ENCODE measurements at regions not wholly inside any gene's neighbourhood (a gene's known extent, or its start where the extent isn't known, plus 50 kb on each side); places are given as distances from the start of the nearest gene placed in this dataset.

DNA sequence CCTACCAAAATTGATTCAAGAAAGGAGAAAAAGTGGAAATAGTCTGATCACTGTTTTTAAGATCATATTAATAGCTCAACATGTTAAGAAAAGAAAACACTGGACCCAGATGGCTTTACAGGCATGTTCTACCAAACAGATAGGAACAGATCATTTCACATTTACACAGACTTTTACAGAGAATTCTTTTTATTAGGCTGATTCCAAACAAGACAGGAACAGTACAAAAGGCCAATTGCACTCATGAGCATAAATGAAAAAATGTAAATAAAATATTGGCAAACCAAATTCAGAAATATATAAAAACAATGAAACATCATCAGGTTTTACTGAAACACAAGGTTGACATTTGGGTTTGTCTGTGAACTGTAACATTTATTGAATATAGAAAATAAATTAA is 106.5 kb downstream of the WNT5A start:
- no peak overlapping the region for H2AFZ ChIP-seq (ENCODE audit: insufficient read depth, low read length, poor library complexity)
- H3K4ac ChIP-seq (ENCODE audit: low read depth, low read length): no peak overlapping the region
- no peak overlapping the region for H3K4me2 ChIP-seq (ENCODE audit: low read length)
- H3K9me3 ChIP-seq (ENCODE audit: insufficient read depth, low read depth, low read length): no peaks in the 10 kb centered on the region
- H3K23ac ChIP-seq (ENCODE audit: low read length): no peak overlapping the region
- H3K18ac ChIP-seq (ENCODE audit: low read length): no peak overlapping the region
- H2BK120ac ChIP-seq (ENCODE audit: insufficient read depth, low read length, poor library complexity): no peak overlapping the region
- no peak overlapping the region for H3K4me3 ChIP-seq (ENCODE audit: low read depth, low read length)
- H3K79me1 ChIP-seq (ENCODE audit: low read length): no peaks in the 10 kb centered on the region
- H3K27me3 ChIP-seq (ENCODE audit: insufficient read depth, low read length): no peaks in the 10 kb centered on the region
- DNase-seq: no peak
- no peak overlapping the region for H3K27ac ChIP-seq (ENCODE audit: low read depth, low read length)
- H2AK5ac ChIP-seq (ENCODE audit: low read length): no peak overlapping the region
- no peak overlapping the region for H2BK12ac ChIP-seq (ENCODE audit: low read length)
- H3K79me2 ChIP-seq (ENCODE audit: control insufficient read depth, insufficient read depth, low read length, poor library complexity): no peaks in the 10 kb centered on the region
- no peak overlapping the region for H4K12ac ChIP-seq (ENCODE audit: low read depth, low read length)
- H4K8ac ChIP-seq (ENCODE audit: low read depth, low read length): no peak overlapping the region
- no peak overlapping the region for H4K91ac ChIP-seq (ENCODE audit: low read depth, low read length)
- H3K4me1 ChIP-seq (ENCODE audit: control insufficient read depth in 1 of 2, insufficient read depth in 2 of 2, low read length in 2 of 2): peaks cover 3 to 5% of the 10 kb centered on the region in 2 experiments
- no peak overlapping the region for H2BK5ac ChIP-seq (ENCODE audit: low read depth, low read length, poor library complexity)
- no peak overlapping the region for H3K14ac ChIP-seq (ENCODE audit: low read length)
- H3K36me3 ChIP-seq (ENCODE audit: control insufficient read depth in 1 of 2, insufficient read depth in 2 of 2, low read length in 2 of 2): no peaks in the 10 kb centered on the region
- H3K9ac ChIP-seq (ENCODE audit: low read length): no peak overlapping the region

GRCh38 chr3:55376753-55377347 is 110.3 kb downstream of the WNT5A start:
- Histone ChIP-seq H3K23ac (ENCODE audit: low read length) (no peak overlapping the region), H4K8ac (ENCODE audit: low read depth, low read length) (no peak overlapping the region), H3K14ac (ENCODE audit: low read length) (no peak overlapping the region), H3K9ac (ENCODE audit: low read length) (no peak overlapping the region), H3K4me3 (ENCODE audit: low read depth, low read length) (no peak overlapping the region), H3K18ac (ENCODE audit: low read length) (no peak overlapping the region), H2BK120ac (ENCODE audit: insufficient read depth, low read length, poor library complexity) (no peak overlapping the region), H3K9me3 (ENCODE audit: insufficient read depth, low read depth, low read length) (no peaks in the 10 kb centered on the region), H3K4me2 (ENCODE audit: low read length) (no peak overlapping the region), H3K27ac (ENCODE audit: low read depth, low read length) (no peak overlapping the region), H4K91ac (ENCODE audit: low read depth, low read length) (no peak overlapping the region), H2BK12ac (ENCODE audit: low read length) (no peak overlapping the region), H3K27me3 (ENCODE audit: insufficient read depth, low read length) (no peaks in the 10 kb centered on the region), H2BK5ac (ENCODE audit: low read depth, low read length, poor library complexity) (no peak overlapping the region), H3K79me1 (ENCODE audit: low read length) (no peaks in the 10 kb centered on the region), H3K36me3 (ENCODE audit: control insufficient read depth in 1 of 2, insufficient read depth in 2 of 2, low read length in 2 of 2) (no peaks in the 10 kb centered on the region), H4K12ac (ENCODE audit: low read depth, low read length) (no peak overlapping the region), H3K79me2 (ENCODE audit: control insufficient read depth, insufficient read depth, low read length, poor library complexity) (no peaks in the 10 kb centered on the region), H2AFZ (ENCODE audit: insufficient read depth, low read length, poor library complexity) (no peak overlapping the region), H3K4me1 (ENCODE audit: control insufficient read depth in 1 of 2, insufficient read depth in 2 of 2, low read length in 2 of 2) (peaks cover 3 to 5% of the 10 kb centered on the region in 2 experiments), H3K4ac (ENCODE audit: low read depth, low read length) (no peak overlapping the region), H2AK5ac (ENCODE audit: low read length) (no peak overlapping the region)
- DNase-seq: no peak
- no CpG with 5 or more reads among the region's 3 CpGs for WGBS (ENCODE audit: extremely low coverage, insufficient coverage, insufficient read length)

- no peak overlapping the region for H3K4me2 ChIP-seq (ENCODE audit: low read length)
- no peak for DNase-seq
- no peak overlapping the region for H2AK5ac ChIP-seq (ENCODE audit: low read length)
- H3K36me3 ChIP-seq (ENCODE audit: control insufficient read depth in 1 of 2, insufficient read depth in 2 of 2, low read length in 2 of 2): no peaks in the 10 kb centered on the region
- H3K23ac ChIP-seq (ENCODE audit: low read length): no peak overlapping the region
- no peaks in the 10 kb centered on the region for H3K79me1 ChIP-seq (ENCODE audit: low read length)
- H3K14ac ChIP-seq (ENCODE audit: low read length): no peak overlapping the region
- no peak overlapping the region for H3K4ac ChIP-seq (ENCODE audit: low read depth, low read length)
- no peak overlapping the region for H2BK12ac ChIP-seq (ENCODE audit: low read length)
- H3K27ac ChIP-seq (ENCODE audit: low read depth, low read length): no peak overlapping the region
- H3K9ac ChIP-seq (ENCODE audit: low read length): no peak overlapping the region
- H2BK5ac ChIP-seq (ENCODE audit: low read depth, low read length, poor library complexity): no peak overlapping the region
- H3K4me1 ChIP-seq (ENCODE audit: control insufficient read depth in 1 of 2, insufficient read depth in 2 of 2, low read length in 2 of 2): peaks cover 3 to 5% of the 10 kb centered on the region in 2 experiments
- no peak overlapping the region for H3K4me3 ChIP-seq (ENCODE audit: low read depth, low read length)
- no peak overlapping the region for H2BK120ac ChIP-seq (ENCODE audit: insufficient read depth, low read length, poor library complexity)
- WGBS (ENCODE audit: extremely low coverage, insufficient coverage, insufficient read length): no CpG with 5 or more reads among the region's 5 CpGs
- H3K27me3 ChIP-seq (ENCODE audit: insufficient read depth, low read length): no peaks in the 10 kb centered on the region
- no peak overlapping the region for H3K18ac ChIP-seq (ENCODE audit: low read length)
- H2AFZ ChIP-seq (ENCODE audit: insufficient read depth, low read length, poor library complexity): no peak overlapping the region
- H3K79me2 ChIP-seq (ENCODE audit: control insufficient read depth, insufficient read depth, low read length, poor library complexity): no peaks in the 10 kb centered on the region
- H4K91ac ChIP-seq (ENCODE audit: low read depth, low read length): no peak overlapping the region
- H4K12ac ChIP-seq (ENCODE audit: low read depth, low read length): no peak overlapping the region
- H3K9me3 ChIP-seq (ENCODE audit: insufficient read depth, low read depth, low read length): no peaks in the 10 kb centered on the region
- no peak overlapping the region for H4K8ac ChIP-seq (ENCODE audit: low read depth, low read length)
Measured at GRCh38 chr3:55373423-55373822, 113.7 kb downstream of the WNT5A start.

- H4K12ac ChIP-seq (ENCODE audit: low read depth, low read length): no peak overlapping the region
- no peak overlapping the region for H2BK120ac ChIP-seq (ENCODE audit: insufficient read depth, low read length, poor library complexity)
- no peak overlapping the region for H4K8ac ChIP-seq (ENCODE audit: low read depth, low read length)
- H3K9ac ChIP-seq (ENCODE audit: low read length): no peak overlapping the region
- H3K14ac ChIP-seq (ENCODE audit: low read length): no peak overlapping the region
- no peaks in the 10 kb centered on the region for H3K79me1 ChIP-seq (ENCODE audit: low read length)
- H2AFZ ChIP-seq (ENCODE audit: insufficient read depth, low read length, poor library complexity): no peak overlapping the region
- H4K91ac ChIP-seq (ENCODE audit: low read depth, low read length): no peak overlapping the region
- no peak overlapping the region for H3K4me2 ChIP-seq (ENCODE audit: low read length)
- DNase-seq: no peak
- H2BK5ac ChIP-seq (ENCODE audit: low read depth, low read length, poor library complexity): no peak overlapping the region
- WGBS (ENCODE audit: extremely low coverage, insufficient coverage, insufficient read length): no CpG with 5 or more reads among the region's 12 CpGs
- no peaks in the 10 kb centered on the region for H3K4me1 ChIP-seq (ENCODE audit: control insufficient read depth in 1 of 2, insufficient read depth in 2 of 2, low read length in 2 of 2)
- no peak overlapping the region for H3K18ac ChIP-seq (ENCODE audit: low read length)
- no peaks in the 10 kb centered on the region for H3K27me3 ChIP-seq (ENCODE audit: insufficient read depth, low read length)
- H3K23ac ChIP-seq (ENCODE audit: low read length): no peak overlapping the region
- no peak overlapping the region for H2BK12ac ChIP-seq (ENCODE audit: low read length)
- peaks cover 2% of the 10 kb centered on the region for H3K9me3 ChIP-seq (ENCODE audit: insufficient read depth, low read depth, low read length)
- no peaks in the 10 kb centered on the region for H3K36me3 ChIP-seq (ENCODE audit: control insufficient read depth in 1 of 2, insufficient read depth in 2 of 2, low read length in 2 of 2)
- no peaks in the 10 kb centered on the region for H3K79me2 ChIP-seq (ENCODE audit: control insufficient read depth, insufficient read depth, low read length, poor library complexity)
- H3K4ac ChIP-seq (ENCODE audit: low read depth, low read length): no peak overlapping the region
- H3K4me3 ChIP-seq (ENCODE audit: low read depth, low read length): no peak overlapping the region
- H3K27ac ChIP-seq (ENCODE audit: low read depth, low read length): no peak overlapping the region
- H2AK5ac ChIP-seq (ENCODE audit: low read length): no peak overlapping the region
Measured at GRCh38 chr3:55370272-55370671, 116.8 kb downstream of the WNT5A start.
